H1 (cell line): ENCODE measurements at regions not wholly inside any gene's neighbourhood (a gene's known extent, or its start where the extent isn't known, plus 50 kb on each side); places are given as distances from the start of the nearest gene placed in this dataset.

ENCODE experiments used
- BCL11A ChIP-seq, 2 experiments: IDR thresholded peaks; one replicate each; pipeline ENCODE4 v1.6.1; 2011; ENCODE audit warnings: low read depth in 2 of 2, low read length in 2 of 2, mild to moderate bottlenecking in 2 of 2
- MAX ChIP-seq: IDR thresholded peaks from 2 replicates; pipeline ENCODE4 v1.6.1; 2012; ENCODE audit warnings: inconsistent platforms
- YY1 ChIP-seq: IDR thresholded peaks from 2 replicates; pipeline ENCODE4 v1.6.1; 2011; ENCODE audit warnings: low read depth, mild to moderate bottlenecking, low read length

GRCh38 chr4:123471655-123472369, 75.2 kb downstream of the SPRY1 start (continued):
- TF ChIP-seq MAX: no peak
- TF ChIP-seq YY1: no peak
- no peak for TF ChIP-seq BCL11A (IDR thresholded peaks at IDR 0.05; ENCODE audit: low read depth in 2 of 2, low read length in 2 of 2)
